HG03175 (cell line): ENCODE measurements at regions not wholly inside any gene's neighbourhood (a gene's known extent, or its start where the extent isn't known, plus 50 kb on each side); places are given as distances from the start of the nearest gene placed in this dataset.
"Not testable (repeated sequence)": the region's sequence is repeated elsewhere in the genome, so short reads cannot be mapped to it uniquely, and the experiment has no call there.

Experiments
- ATAC-seq: cut with Tn5 transposase; IDR thresholded peaks from one replicate; pipeline ENCODE4 v1.9.1; 2021; ENCODE audit warnings: mild to moderate bottlenecking, moderate library complexity; ENCODE audit not compliant: unreplicated experiment

- ATAC-seq = no peak
These were observed 367.5 kb upstream of the KCND2 start for GRCh38 chr7:119905495-119905894.

DNA sequence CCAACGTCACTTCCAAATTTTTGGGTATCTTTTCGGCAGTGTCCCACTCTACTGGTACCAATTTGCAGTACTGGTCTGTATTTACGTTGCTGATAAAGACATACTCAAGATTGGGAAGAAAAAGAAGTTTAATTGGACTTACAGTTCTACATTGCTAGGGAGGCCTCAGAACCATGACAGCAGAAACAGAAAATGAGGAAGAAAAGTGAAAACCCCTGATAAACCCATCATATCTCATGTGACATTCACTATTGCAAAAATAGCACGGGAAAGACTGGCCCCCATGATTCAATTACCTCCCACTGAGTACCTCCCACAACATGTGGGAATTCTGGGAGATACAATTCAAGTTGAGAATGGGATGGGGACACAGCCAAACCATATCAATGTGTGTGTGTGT lies 364.0 kb upstream of the KCND2 start:
- ATAC-seq = no peak

GRCh38 chr7:119914119-119914518 lies 358.9 kb upstream of the KCND2 start:
- ATAC-seq = not testable (repeated sequence)

DNA sequence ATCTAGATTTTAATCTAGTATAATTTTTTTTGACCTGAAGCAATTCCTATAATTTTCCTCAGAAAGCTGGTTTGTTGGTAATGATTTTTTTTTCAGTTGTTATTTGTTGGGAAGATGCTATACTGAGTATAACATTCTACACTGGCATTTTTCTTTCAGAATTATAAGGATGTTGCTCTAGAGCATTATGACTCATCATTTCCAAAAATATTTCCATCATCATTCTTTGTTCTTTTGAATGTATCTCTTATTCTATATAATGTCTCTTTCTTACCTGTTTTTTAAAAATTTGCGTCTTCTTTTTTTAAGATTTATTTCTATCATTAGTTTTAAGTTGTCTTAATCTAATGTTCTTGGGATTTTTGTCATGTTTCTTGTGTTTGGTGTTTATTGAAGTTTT lies 356.5 kb upstream of the KCND2 start:
- ATAC-seq = no peak

GRCh38 chr7:119918185-119918584 lies 354.8 kb upstream of the KCND2 start:
- no peak for ATAC-seq

GRCh38 chr7:119919986-119920385 lies 353.0 kb upstream of the KCND2 start:
- no peak for ATAC-seq

DNA sequence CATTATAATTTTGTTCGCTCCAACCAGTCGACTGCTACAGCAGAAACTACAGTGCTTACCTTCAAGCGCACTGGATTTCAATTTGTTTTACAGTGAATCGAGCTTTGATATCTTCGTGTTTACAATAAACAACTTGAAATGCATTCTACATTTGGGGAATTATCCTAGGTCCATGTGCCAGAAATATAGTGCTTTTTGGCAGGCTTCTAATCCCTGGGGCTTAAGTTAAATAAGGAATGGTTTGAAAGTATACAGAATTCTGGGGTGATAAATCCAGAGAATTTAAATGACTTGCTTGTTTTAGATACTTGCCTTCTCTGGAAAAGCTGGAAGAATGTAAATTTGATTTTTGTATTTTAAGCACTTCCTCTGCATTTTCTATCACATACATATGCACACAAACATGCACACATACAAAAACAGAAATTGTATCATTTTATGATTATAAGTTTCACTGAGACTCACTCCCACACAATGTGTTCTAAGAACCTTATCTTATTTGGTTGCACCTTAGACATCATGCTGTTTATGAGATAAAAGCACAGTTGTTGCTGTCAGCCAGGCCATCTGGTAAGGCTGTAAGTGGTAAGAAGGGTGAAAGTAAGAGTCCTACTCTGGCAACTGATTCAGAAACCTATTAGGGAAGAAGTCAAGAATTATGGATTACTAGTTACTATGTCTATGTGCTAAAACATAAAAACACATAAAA lies 347.2 kb upstream of the KCND2 start:
- ATAC-seq = no peak

- no peak for ATAC-seq
These were observed 343.1 kb upstream of the KCND2 start for GRCh38 chr7:119929891-119930290.

GRCh38 chr7:119931230-119931824 lies 341.6 kb upstream of the KCND2 start:
- no peak for ATAC-seq

- peak; percentile 64 for ATAC-seq
These were observed 337.5 kb upstream of the KCND2 start for GRCh38 chr7:119935418-119936025.

DNA sequence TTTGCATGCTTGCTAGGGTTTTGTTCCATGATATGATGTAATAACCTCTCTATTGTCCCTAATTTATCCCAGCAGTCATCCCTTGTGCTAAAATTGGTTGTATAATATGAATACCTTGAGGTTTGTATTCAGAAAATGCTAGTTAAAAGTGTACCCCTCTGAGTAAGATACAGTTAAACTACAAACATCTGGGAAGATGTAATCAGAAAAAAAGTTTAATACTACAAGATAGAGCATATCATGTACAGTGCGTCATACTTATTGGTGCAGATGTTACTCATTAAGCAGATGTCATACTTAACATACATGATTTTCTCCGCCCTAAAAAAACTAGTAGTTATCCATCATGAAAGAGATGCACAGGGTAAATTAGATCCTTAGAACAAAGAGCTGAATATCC lies 336.1 kb upstream of the KCND2 start:
- ATAC-seq = no peak

- ATAC-seq = no peak
These were observed 335.2 kb upstream of the KCND2 start for GRCh38 chr7:119937745-119938144.

- no peak for ATAC-seq
These were observed 328.9 kb upstream of the KCND2 start for GRCh38 chr7:119943942-119944600.

DNA sequence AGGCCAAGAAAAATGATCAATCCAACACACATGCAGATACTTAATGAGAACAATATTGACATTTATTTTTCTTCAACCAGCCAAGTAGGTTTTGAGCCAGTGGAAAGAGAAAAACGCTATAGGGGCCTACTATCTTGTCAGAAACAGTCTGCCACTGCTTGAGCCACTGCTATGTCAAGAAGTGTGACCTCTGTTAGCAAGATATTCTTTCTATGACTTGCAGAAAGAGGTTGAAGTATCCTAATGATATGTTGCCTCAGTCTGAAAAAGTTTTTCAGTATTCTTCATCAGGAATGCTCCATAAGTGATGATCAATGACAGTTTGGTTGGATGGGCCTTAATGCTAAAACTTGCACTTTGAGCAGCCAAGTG lies 328.4 kb upstream of the KCND2 start:
- no peak for ATAC-seq

DNA sequence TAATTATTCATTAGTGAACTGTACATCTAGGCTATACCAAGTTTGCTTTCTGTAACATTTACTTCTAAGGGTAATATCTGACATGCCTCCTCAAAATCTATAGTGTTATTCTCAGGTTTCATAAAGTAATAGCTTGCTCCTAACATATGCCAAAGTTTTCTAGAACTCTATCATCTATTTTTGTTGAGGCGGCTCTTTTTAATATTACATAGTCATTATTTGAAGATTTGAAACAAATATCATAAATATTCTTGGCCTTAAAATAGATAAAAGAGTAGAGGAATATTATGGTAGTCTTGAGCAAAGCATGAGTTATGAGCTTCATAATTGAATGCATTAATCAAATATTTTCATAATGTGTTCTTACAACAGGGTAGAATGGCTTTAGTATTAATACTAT lies 327.2 kb upstream of the KCND2 start:
- ATAC-seq = no peak

GRCh38 chr7:119949053-119949452 lies 323.9 kb upstream of the KCND2 start:
- ATAC-seq = no peak

- not testable (repeated sequence) for ATAC-seq
These were observed 322.5 kb upstream of the KCND2 start for GRCh38 chr7:119950390-119951041.

DNA sequence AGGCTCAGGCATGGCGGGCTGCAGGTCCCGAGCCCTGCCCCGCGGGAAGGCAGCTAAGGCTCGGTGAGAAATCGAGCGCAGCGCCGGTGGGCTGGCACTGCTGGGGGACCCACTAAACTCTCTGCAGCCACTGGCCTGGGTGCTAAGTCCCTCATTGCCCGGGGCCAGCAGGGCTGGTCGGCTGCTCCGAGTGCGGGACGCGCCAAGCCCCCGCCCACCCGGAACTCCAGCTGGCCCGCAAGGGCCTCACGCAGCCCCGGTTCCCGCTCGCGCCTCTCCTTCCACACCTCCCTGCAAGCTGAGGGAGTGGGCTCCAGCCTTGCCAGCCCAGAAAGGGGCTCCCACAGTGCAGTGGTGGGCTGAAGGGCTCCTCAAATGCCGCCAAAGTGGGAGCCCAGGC lies 321.4 kb upstream of the KCND2 start:
- ATAC-seq = not testable (repeated sequence)

DNA sequence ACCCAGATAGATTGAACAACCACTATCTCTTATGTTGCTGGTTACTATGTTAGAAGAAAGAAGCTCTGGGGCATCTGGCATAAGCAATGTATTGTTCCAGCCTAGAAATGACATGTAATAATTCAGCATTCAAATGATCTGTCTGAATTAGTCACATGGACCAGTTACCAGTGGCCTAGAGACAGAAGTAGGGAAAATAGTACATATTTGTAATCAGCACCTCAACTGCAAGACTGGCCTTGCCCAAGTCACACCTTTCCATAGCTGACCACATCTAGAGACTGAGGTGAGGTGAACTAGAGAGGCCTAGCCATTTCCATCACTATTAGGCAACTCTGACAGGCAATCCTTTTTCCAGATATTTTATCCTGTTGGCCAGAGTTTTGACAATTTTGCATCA lies 315.6 kb upstream of the KCND2 start:
- ATAC-seq = no peak

GRCh38 chr7:119959811-119960210 lies 313.2 kb upstream of the KCND2 start:
- ATAC-seq = no peak

DNA sequence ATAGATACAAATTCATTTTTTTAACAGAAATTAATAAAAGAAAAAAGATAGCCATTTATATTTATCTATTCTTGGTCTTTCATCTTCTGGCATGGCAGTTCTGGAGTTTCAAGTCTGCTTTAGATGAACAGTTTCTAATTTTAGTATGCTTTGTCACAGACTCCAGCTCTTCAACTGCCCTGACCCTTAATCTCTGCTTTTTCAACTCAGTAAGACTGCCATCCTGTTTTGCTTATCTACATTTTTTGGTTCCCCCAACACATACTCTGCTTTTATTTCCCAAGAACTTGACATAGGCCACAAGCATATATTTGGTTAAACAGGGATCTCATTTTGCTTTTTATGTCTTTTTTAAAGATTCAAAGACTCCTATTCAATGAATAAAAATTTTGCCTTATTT lies 309.3 kb upstream of the KCND2 start:
- no peak for ATAC-seq
